GM12878 (cell line): ENCODE measurements at regions not wholly inside any gene's neighbourhood (a gene's known extent, or its start where the extent isn't known, plus 50 kb on each side); places are given as distances from the start of the nearest gene placed in this dataset.

Experiments used
- ATF3 ChIP-seq: IDR thresholded peaks from 2 replicates; pipeline ENCODE4 v1.6.1; 2011; ENCODE audit warnings: low read depth, mild to moderate bottlenecking, low read length, moderate library complexity, borderline replicate concordance; ENCODE audit errors: extremely low read depth
- CTCF ChIP-seq, 3 experiments: IDR thresholded peaks in 2 of 3; conservative IDR thresholded peaks in 1 of 3; 2 replicates each; pipeline ENCODE4 v1.5.1; 2011; ENCODE audit warnings: low read depth in 3 of 3, low read length in 3 of 3, mild to moderate bottlenecking in 3 of 3, control low read depth in 2 of 3, moderate library complexity in 2 of 3, inconsistent platforms in 1 of 3, mixed read lengths in 1 of 3; ENCODE audit not compliant: control insufficient read depth in 2 of 3, insufficient read depth in 1 of 3; ENCODE audit errors: extremely low read depth in 1 of 3
- EGR1 ChIP-seq, 2 experiments: IDR thresholded peaks; 1 replicate in 1 of 2; 2 replicates in 1 of 2; pipeline ENCODE4 v1.6.1; 2011 to 2012; ENCODE audit warnings: low read depth in 2 of 2, low read length in 2 of 2, borderline replicate concordance in 1 of 2, mild to moderate bottlenecking in 1 of 2, moderate library complexity in 1 of 2
- EP300 ChIP-seq, 2 experiments: fragments of 150-350 bp in 1 of 2; IDR thresholded peaks; 2 replicates each; pipeline ENCODE4 v1.6.1; 2011 to 2012; ENCODE audit warnings: low read depth in 2 of 2, low read length in 2 of 2, borderline replicate concordance in 1 of 2, improper control_type of control experiment in 1 of 2, inconsistent platforms in 1 of 2; ENCODE audit not compliant: control insufficient read depth in 1 of 2
- ESRRA ChIP-seq: IDR thresholded peaks from 2 replicates; pipeline ENCODE4 v1.6.1; 2012; ENCODE audit warnings: mild to moderate bottlenecking, low read length, improper control_type of control experiment
- EZH2 ChIP-seq: IDR thresholded peaks from 2 replicates; pipeline ENCODE4 v1.6.1; 2012; ENCODE audit warnings: low read depth, mild to moderate bottlenecking, control low read depth, inconsistent platforms, low read length, borderline replicate concordance; ENCODE audit not compliant: control insufficient read depth
- NR2C2 ChIP-seq: IDR thresholded peaks from 2 replicates; pipeline ENCODE4 v1.6.1; 2011; ENCODE audit warnings: borderline replicate concordance, low read depth; ENCODE audit not compliant: control insufficient read depth, insufficient read length
- POLR2AphosphoS2 ChIP-seq: IDR thresholded peaks from 2 replicates; pipeline ENCODE4 v1.6.1; 2011; ENCODE audit warnings: low read depth, mild to moderate bottlenecking, low read length, improper control_type of control experiment, moderate library complexity
- POLR2AphosphoS5 ChIP-seq: IDR thresholded peaks from 2 replicates; pipeline ENCODE4 v1.6.1; 2011; ENCODE audit warnings: mild to moderate bottlenecking, low read length, inconsistent platforms
- RAD21 ChIP-seq: IDR thresholded peaks from 2 replicates; pipeline ENCODE4 v1.6.1; 2011; ENCODE audit warnings: mild to moderate bottlenecking, low read depth, low read length, moderate library complexity; ENCODE audit not compliant: insufficient read depth
- SREBF2 ChIP-seq: IDR thresholded peaks from 2 replicates; pipeline ENCODE4 v1.6.1; 2012; ENCODE audit warnings: mild to moderate bottlenecking, low read length
- TAF1 ChIP-seq: IDR thresholded peaks from 2 replicates; pipeline ENCODE4 v1.6.1; 2011; ENCODE audit warnings: mild to moderate bottlenecking, low read depth, low read length, borderline replicate concordance

GRCh38 chr21:17200250-17200649 is 312.6 kb upstream of the CXADR start:
- TF ChIP-seq EZH2 (no peak), ESRRA (no peak), EGR1 (IDR thresholded peaks at IDR 0.05; ENCODE audit: borderline replicate concordance in 1 of 2, low read depth in 2 of 2, low read length in 2 of 2) (no peak), NR2C2 (no peak), SREBF2 (no peak), ATF3 (no peak), CTCF (IDR thresholded peaks at IDR 0.05 in 2 of 3, conservative IDR thresholded peaks at IDR 0.05 in 1 of 3; ENCODE audit: control insufficient read depth in 2 of 3, extremely low read depth in 1 of 3, insufficient read depth in 1 of 3, low read depth in 3 of 3, low read length in 3 of 3) (no peak), POLR2AphosphoS2 (no peak), TAF1 (no peak), POLR2AphosphoS5 (no peak), RAD21 (no peak), EP300 (IDR thresholded peaks at IDR 0.05; ENCODE audit: borderline replicate concordance in 1 of 2, control insufficient read depth in 1 of 2, low read depth in 2 of 2, low read length in 2 of 2) (no peak)
